SK-N-SH (cell line): ENCODE measurements at regions not wholly inside any gene's neighbourhood (a gene's known extent, or its start where the extent isn't known, plus 50 kb on each side); places are given as distances from the start of the nearest gene placed in this dataset.

Source experiments
- CHD2 ChIP-seq: fragments of 150-350 bp; IDR thresholded peaks from 2 replicates; pipeline ENCODE4 v1.6.1; 2018; ENCODE audit warnings: low read length; ENCODE audit not compliant: partially characterized antibody
- EP300 ChIP-seq, 2 experiments: IDR thresholded peaks; 2 replicates each; pipeline versions ENCODE4 v1.4.0 to v1.6.1; 2012; ENCODE audit warnings: borderline replicate concordance in 1 of 2, low read depth in 1 of 2, low read length in 1 of 2
- GABPA ChIP-seq: IDR thresholded peaks from 2 replicates; pipeline ENCODE4 v1.4.0; 2012; ENCODE audit warnings: low read depth, mild to moderate bottlenecking
- MXI1 ChIP-seq: IDR thresholded peaks from 2 replicates; pipeline ENCODE4 v1.6.1; 2012; ENCODE audit warnings: mild to moderate bottlenecking, low read depth, low read length, improper control_type of control experiment
- POLR2AphosphoS5 ChIP-seq: IDR thresholded peaks from 2 replicates; pipeline ENCODE4 v1.6.1; 2012; ENCODE audit warnings: low read depth, low read length
- RFX5 ChIP-seq: IDR thresholded peaks from 2 replicates; pipeline ENCODE4 v1.6.1; 2012; ENCODE audit warnings: mild to moderate bottlenecking, improper control_type of control experiment, low read length
- RXRA ChIP-seq: IDR thresholded peaks from 2 replicates; pipeline ENCODE4 v1.4.0; 2012; ENCODE audit warnings: low read depth, mild to moderate bottlenecking, borderline replicate concordance
- SIN3A ChIP-seq: IDR thresholded peaks from 2 replicates; pipeline ENCODE4 v1.6.1; 2012; ENCODE audit warnings: low read depth, mild to moderate bottlenecking, low read length, moderate library complexity, borderline replicate concordance
- SMC3 ChIP-seq: IDR thresholded peaks from 2 replicates; pipeline ENCODE4 v1.6.1; 2012; ENCODE audit warnings: low read depth, low read length, improper control_type of control experiment
- TAF1 ChIP-seq: IDR thresholded peaks from 2 replicates; pipeline ENCODE4 v1.6.1; 2012; ENCODE audit warnings: low read depth, mild to moderate bottlenecking, low read length, moderate library complexity, borderline replicate concordance
- TF ChIP-seq, protein P1 (sequence below): IDR thresholded peaks from 2 replicates; pipeline ENCODE4; 2012
- TF ChIP-seq, protein P2 (sequence below): fragments of 200-600 bp; sonication (generic); IDR thresholded peaks from 2 replicates; pipeline ENCODE4 v1.6.1; 2017; ENCODE audit warnings: antibody characterized with exemption, mild to moderate bottlenecking, moderate library complexity
- TF ChIP-seq, protein P3 (sequence below): IDR thresholded peaks from 2 replicates; pipeline ENCODE4 v1.4.0; 2012; ENCODE audit warnings: low read depth

DNA sequence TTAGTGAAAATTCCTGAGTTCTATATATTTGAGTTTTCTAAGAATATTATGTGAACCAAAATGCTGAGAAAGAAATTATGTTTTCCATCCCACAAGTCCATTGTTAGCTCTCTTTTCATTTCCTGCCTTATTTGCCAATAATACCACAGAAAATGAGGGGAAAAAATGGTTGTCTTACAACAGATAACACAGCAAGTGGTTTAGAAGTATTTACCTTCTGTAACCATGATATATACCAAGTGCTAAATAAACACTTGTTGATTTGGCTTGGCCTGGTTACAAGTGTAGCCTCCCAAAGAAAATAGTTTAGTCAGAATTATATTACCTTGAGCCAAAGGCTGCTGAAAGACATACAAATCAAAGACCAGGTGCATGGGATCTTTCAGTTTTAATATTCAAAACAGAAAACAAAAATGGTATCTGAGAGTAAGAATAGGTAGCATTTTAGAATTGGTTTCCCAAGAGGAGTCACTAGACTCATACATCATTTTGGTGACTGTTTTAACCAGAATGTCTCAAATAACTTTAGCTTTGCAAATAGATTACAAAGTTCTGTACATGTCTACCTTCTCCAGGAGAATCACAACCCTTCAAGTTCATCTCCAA lies 439.8 kb upstream of the DYNLRB2 start:
- TF ChIP-seq EP300 (IDR thresholded peaks at IDR 0.05; ENCODE audit: borderline replicate concordance in 1 of 2, low read depth in 1 of 2, low read length in 1 of 2) = no peak
- TF ChIP-seq, protein P1, sequence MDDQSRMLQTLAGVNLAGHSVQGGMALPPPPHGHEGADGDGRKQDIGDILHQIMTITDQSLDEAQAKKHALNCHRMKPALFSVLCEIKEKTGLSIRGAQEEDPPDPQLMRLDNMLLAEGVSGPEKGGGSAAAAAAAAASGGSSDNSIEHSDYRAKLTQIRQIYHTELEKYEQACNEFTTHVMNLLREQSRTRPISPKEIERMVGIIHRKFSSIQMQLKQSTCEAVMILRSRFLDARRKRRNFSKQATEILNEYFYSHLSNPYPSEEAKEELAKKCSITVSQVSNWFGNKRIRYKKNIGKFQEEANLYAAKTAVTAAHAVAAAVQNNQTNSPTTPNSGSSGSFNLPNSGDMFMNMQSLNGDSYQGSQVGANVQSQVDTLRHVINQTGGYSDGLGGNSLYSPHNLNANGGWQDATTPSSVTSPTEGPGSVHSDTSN = no peak
- TF ChIP-seq, protein P2, sequence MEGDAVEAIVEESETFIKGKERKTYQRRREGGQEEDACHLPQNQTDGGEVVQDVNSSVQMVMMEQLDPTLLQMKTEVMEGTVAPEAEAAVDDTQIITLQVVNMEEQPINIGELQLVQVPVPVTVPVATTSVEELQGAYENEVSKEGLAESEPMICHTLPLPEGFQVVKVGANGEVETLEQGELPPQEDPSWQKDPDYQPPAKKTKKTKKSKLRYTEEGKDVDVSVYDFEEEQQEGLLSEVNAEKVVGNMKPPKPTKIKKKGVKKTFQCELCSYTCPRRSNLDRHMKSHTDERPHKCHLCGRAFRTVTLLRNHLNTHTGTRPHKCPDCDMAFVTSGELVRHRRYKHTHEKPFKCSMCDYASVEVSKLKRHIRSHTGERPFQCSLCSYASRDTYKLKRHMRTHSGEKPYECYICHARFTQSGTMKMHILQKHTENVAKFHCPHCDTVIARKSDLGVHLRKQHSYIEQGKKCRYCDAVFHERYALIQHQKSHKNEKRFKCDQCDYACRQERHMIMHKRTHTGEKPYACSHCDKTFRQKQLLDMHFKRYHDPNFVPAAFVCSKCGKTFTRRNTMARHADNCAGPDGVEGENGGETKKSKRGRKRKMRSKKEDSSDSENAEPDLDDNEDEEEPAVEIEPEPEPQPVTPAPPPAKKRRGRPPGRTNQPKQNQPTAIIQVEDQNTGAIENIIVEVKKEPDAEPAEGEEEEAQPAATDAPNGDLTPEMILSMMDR = no peak
- TF ChIP-seq TAF1 = no peak
- TF ChIP-seq SIN3A = no peak
- TF ChIP-seq RFX5 = no peak
- TF ChIP-seq RXRA = no peak
- TF ChIP-seq, protein P3, sequence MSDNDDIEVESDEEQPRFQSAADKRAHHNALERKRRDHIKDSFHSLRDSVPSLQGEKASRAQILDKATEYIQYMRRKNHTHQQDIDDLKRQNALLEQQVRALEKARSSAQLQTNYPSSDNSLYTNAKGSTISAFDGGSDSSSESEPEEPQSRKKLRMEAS = no peak
- TF ChIP-seq CHD2 = no peak
- no peak for TF ChIP-seq POLR2AphosphoS5
- no peak for TF ChIP-seq GABPA
- TF ChIP-seq SMC3 = no peak
- no peak for TF ChIP-seq MXI1
